Stimulated activated CD4-positive, alpha-beta T cell treated with anti-CD3 and anti-CD28 coated beads, Interleukin-4, amount 100 ng/mL, for 24 hours (primary cell): ENCODE measurements at regions not wholly inside any gene's neighbourhood (a gene's known extent, or its start where the extent isn't known, plus 50 kb on each side); places are given as distances from the start of the nearest gene placed in this dataset.

Experiments
- DNase-seq: peaks from one replicate; pipeline ENCODE4 v3.0.0-alpha.2; 2020

GRCh38 chr10:5311617-5312016, 53.1 kb upstream of the UCN3 start:
- no peak for DNase-seq

- DNase-seq = no peak
Observed at GRCh38 chr10:5314840-5315239, 49.9 kb upstream of the UCN3 start.
